Choroid plexus epithelial cell (primary cell): ENCODE measurements at regions not wholly inside any gene's neighbourhood (a gene's known extent, or its start where the extent isn't known, plus 50 kb on each side); places are given as distances from the start of the nearest gene placed in this dataset.

ENCODE experiments used
- DNase-seq: peaks from one replicate; pipeline ENCODE4 v3.0.0-alpha.2; 2010; ENCODE audit warnings: low read depth
- H3K4me3 ChIP-seq: 2 replicates; pipeline ENCODE4 v1.5.1; 2011; ENCODE audit warnings: low read depth, mild to moderate bottlenecking, control low read depth, low read length, moderate library complexity
- CTCF ChIP-seq: conservative IDR thresholded peaks from 2 replicates; pipeline ENCODE4 v1.5.1; 2011; ENCODE audit warnings: low read depth, mild to moderate bottlenecking, control low read depth, inconsistent platforms, low read length, moderate library complexity

DNA sequence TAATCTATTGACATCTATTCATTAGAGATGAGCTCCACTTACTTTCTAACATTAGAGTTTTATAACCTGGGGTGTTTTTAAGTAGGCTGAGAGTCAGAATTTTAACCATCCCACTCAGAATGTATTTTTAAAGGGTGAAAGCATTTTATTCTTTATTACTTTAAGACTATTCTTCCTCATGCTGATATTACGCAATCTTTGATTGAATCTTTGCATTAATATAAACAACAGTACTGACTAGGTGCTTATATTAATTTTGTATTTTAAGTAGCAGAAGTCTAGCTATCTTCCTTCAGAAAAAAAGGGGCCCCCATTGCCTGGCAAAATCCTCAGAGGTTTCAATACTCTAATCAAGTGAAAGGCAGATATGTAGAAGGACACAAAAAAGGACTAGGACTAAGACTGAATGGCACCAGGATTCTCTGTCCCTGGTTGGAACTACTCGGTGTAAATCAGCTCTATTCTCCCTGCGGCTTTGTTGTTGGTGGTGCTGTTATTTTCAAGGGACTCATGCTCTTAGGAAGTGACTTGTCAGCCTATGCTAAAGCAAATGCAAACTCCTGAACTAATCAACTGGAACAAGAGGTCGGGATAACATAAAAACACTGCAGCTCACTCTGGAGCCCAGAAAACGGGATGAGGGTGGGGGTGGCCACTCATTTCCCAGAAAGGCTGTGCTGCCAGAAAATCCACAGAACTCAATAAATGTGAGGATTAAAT, 1324.4 kb downstream of the GRIK2 start:
- no peak overlapping the region for H3K4me3 ChIP-seq
- DNase-seq = no peak
- TF ChIP-seq CTCF = no peak

GRCh38 chr6:102717252-102717651, 1323.7 kb downstream of the GRIK2 start:
- no peak for TF ChIP-seq CTCF
- DNase-seq = no peak
- no peak overlapping the region for H3K4me3 ChIP-seq

DNA sequence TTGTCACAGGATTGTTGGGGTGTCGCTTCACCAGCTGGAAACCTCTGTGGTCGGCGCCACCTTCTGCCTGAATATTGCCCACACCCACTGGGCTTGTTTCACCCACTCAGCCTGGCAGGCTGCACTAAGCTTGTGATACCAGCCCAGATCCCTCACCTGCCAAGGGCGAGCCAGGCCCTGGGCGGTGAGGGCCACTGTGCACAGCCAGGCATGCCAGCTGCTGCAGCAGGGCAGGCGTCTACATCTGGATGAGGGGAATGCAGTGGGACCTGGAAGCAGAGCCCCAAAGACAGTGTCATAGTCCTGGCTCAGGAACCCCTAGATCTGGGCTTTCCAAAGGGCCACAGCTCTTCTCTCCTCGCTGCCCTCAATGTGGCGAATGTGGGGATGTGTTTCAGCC, 1307.5 kb downstream of the GRIK2 start:
- TF ChIP-seq CTCF = no peak
- no peak overlapping the region for H3K4me3 ChIP-seq

GRCh38 chr6:102686461-102686860, 1293.0 kb downstream of the GRIK2 start:
- no peak for DNase-seq
- no peak for TF ChIP-seq CTCF
- H3K4me3 ChIP-seq = no peak overlapping the region

More for the DNA sequence above, 1307.5 kb downstream of the GRIK2 start:
- no peak for DNase-seq

- no peak overlapping the region for H3K4me3 ChIP-seq
- no peak for TF ChIP-seq CTCF
- no peak for DNase-seq
These were observed 1286.9 kb downstream of the GRIK2 start for GRCh38 chr6:102680413-102680812.

DNA sequence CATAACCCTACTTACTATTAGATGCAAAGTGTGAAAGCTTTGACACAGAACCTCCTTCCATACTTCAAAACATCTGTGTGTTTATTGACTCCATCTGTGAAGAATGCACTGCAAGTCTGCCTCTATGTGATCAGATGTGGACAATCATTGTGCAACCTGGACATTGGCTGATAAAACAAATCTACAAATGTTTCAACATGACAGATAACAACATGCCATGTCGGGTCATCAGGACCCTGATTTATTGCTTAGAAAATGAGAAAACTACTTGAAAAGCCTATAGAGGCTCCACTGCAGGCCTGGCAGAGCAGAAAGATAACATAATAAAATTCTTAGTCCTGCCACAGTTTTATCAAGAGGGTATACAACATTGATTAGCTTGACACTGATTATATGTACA, 1286.4 kb downstream of the GRIK2 start:
- TF ChIP-seq CTCF = no peak
- DNase-seq = no peak
- H3K4me3 ChIP-seq = no peak overlapping the region

GRCh38 chr6:102677225-102677624, 1283.7 kb downstream of the GRIK2 start:
- no peak for TF ChIP-seq CTCF
- no peak for DNase-seq
- H3K4me3 ChIP-seq = no peak overlapping the region
